ENCODE measurements at regions not wholly inside any gene's neighbourhood (a gene's known extent, or its start where the extent isn't known, plus 50 kb on each side); places are given as distances from the start of the nearest gene placed in this dataset.

GRCh38 chr20:24370911-24371695 is 98.3 kb upstream of the SYNDIG1 start:
- Histone ChIP-seq H3K4me3 (no peak overlapping the region), H3K27ac (no peak overlapping the region), H3K36me3 (no peaks in the 10 kb centered on the region), H3K27me3 (no peaks in the 10 kb centered on the region), H3K9me3 (no peaks in the 10 kb centered on the region), H3K4me1 (no peaks in the 10 kb centered on the region)
- ATAC-seq: no peak
- WGBS, 2 donors (ENCODE audit: low coverage in 1 of 2): 82% methylated on average over 2 of the region's 7 CpGs; no CpG with 5 or more reads in 1 of the 2 donors
- TF ChIP-seq POLR2AphosphoS5 (IDR thresholded peaks at IDR 0.05) (no peak), POLR2A (IDR thresholded peaks at IDR 0.05) (no peak), EP300 (IDR thresholded peaks at IDR 0.05) (no peak), CTCF (IDR thresholded peaks at IDR 0.05) (no peak)

DNA sequence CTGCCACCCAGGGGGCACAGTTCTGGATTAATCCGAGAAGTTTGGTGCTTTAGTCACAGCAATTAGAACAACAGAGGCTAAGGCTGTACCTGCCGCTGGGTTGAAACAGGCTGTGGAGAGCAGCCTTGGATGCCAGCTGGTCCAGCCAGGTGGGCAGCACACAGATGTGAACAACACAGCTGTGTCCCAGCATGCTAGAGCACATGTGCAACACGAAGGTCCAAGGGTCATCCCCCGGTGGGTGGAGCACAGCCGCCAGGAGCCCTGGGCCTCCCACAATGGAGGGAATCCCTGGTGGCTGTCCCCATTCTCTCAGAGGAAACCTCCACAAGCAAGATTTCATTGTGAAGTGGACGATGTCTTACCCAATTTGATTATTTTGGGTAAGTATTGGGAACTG is 99.2 kb upstream of the SYNDIG1 start:
- no peaks in the 10 kb centered on the region for H3K4me1 ChIP-seq
- ATAC-seq: no peak
- no peak overlapping the region for H3K27ac ChIP-seq
- no peaks in the 10 kb centered on the region for H3K27me3 ChIP-seq
- TF ChIP-seq POLR2A (IDR thresholded peaks at IDR 0.05) (no peak), CTCF (IDR thresholded peaks at IDR 0.05) (no peak), EP300 (IDR thresholded peaks at IDR 0.05) (no peak), POLR2AphosphoS5 (IDR thresholded peaks at IDR 0.05) (no peak)
- H3K9me3 ChIP-seq: no peaks in the 10 kb centered on the region
- no peak overlapping the region for H3K4me3 ChIP-seq
- H3K36me3 ChIP-seq: no peaks in the 10 kb centered on the region
- WGBS, 2 donors (ENCODE audit: low coverage in 1 of 2): 76 to 100% methylated on average over 1 to 2 of the region's 6 CpGs

GRCh38 chr20:24368253-24368652 is 101.2 kb upstream of the SYNDIG1 start:
- 83 to 94% methylated on average over 1 to 4 of the region's 4 CpGs for WGBS, 2 donors (ENCODE audit: low coverage in 1 of 2)
- ATAC-seq: no peak
- no peaks in the 10 kb centered on the region for H3K9me3 ChIP-seq
- no peaks in the 10 kb centered on the region for H3K4me1 ChIP-seq
- no peak overlapping the region for H3K4me3 ChIP-seq
- H3K36me3 ChIP-seq: no peaks in the 10 kb centered on the region
- no peak overlapping the region for H3K27ac ChIP-seq
- no peaks in the 10 kb centered on the region for H3K27me3 ChIP-seq
- TF ChIP-seq POLR2A (IDR thresholded peaks at IDR 0.05) (no peak), CTCF (IDR thresholded peaks at IDR 0.05) (no peak), POLR2AphosphoS5 (IDR thresholded peaks at IDR 0.05) (no peak), EP300 (IDR thresholded peaks at IDR 0.05) (no peak)

GRCh38 chr20:24366336-24367004 is 103.0 kb upstream of the SYNDIG1 start:
- no peak for TF ChIP-seq EP300 (IDR thresholded peaks at IDR 0.05)
- TF ChIP-seq POLR2AphosphoS5 (IDR thresholded peaks at IDR 0.05): no peak
- TF ChIP-seq POLR2A (IDR thresholded peaks at IDR 0.05): no peak
- TF ChIP-seq CTCF (IDR thresholded peaks at IDR 0.05): no peak
- no peak for ATAC-seq
- 66 to 83% methylated on average over 9 to 16 of the region's 16 CpGs for WGBS, 2 donors (ENCODE audit: low coverage in 1 of 2)

DNA sequence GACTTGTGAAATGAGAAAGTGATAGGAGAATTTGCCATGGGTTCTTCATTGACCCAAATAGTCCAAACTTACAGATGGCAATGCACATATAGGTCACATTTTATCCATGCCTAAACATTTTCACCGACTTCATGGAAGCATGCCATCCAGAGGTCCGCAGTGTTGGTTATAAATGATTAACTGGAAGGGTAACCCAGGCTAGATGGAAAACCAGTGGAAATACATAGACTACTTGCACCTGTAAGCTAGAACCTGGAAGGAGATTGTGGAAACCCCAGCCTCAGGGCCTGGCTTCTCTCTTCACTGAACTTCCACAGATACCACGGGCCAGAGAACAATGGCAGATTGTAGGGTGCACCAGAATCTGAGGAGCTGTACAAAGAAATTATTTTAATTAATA is 103.8 kb upstream of the SYNDIG1 start:
- WGBS, 2 donors (ENCODE audit: low coverage in 1 of 2): 86% methylated on average over 3 of the region's 3 CpGs
- peaks cover 0 to 23% (median 0%) of the 10 kb centered on the region in 3 donors for H3K9me3 ChIP-seq

More at GRCh38 chr20:24366336-24367004, 103.0 kb upstream of the SYNDIG1 start:
- Histone ChIP-seq H3K27me3 (no peaks in the 10 kb centered on the region), H3K4me3 (no peak overlapping the region), H3K4me1 (no peaks in the 10 kb centered on the region), H3K9me3 (peaks cover 0 to 17% (median 0%) of the 10 kb centered on the region in 3 donors), H3K36me3 (no peaks in the 10 kb centered on the region), H3K27ac (no peak overlapping the region)

More for the DNA sequence above, 103.8 kb upstream of the SYNDIG1 start:
- TF ChIP-seq POLR2A (IDR thresholded peaks at IDR 0.05) (no peak), CTCF (IDR thresholded peaks at IDR 0.05) (no peak), EP300 (IDR thresholded peaks at IDR 0.05) (no peak), POLR2AphosphoS5 (IDR thresholded peaks at IDR 0.05) (no peak)
- ATAC-seq: no peak
- no peaks in the 10 kb centered on the region for H3K36me3 ChIP-seq
- H3K27me3 ChIP-seq: no peaks in the 10 kb centered on the region
- H3K27ac ChIP-seq: no peak overlapping the region
- no peaks in the 10 kb centered on the region for H3K4me1 ChIP-seq
- no peak overlapping the region for H3K4me3 ChIP-seq

Data from gastroesophageal sphincter (tissue), 4 donors.